Hippocampal formation (tissue), 2 donors: ENCODE measurements at regions not wholly inside any gene's neighbourhood (a gene's known extent, or its start where the extent isn't known, plus 50 kb on each side); places are given as distances from the start of the nearest gene placed in this dataset.
A peak's percentile ranks its signal among the peaks of the same experiment; 100 is the strongest.
"Not testable (repeated sequence)": the region's sequence is repeated elsewhere in the genome, so short reads cannot be mapped to it uniquely, and the experiment has no call there.

Experiments
- DNase-seq, 2 donors: peaks; one replicate each; lab custom pipeline; 2025; lab: John Stamatoyannopoulos, UW

GRCh38 chr7:26955516-26955915, 91.1 kb upstream of the SKAP2 start:
- no peak for DNase-seq

- DNase-seq, result no peak
Measured at GRCh38 chr7:26954951-26955350, 90.6 kb upstream of the SKAP2 start.

- DNase-seq, result no peak
Measured at GRCh38 chr7:26951407-26951950, 87.1 kb upstream of the SKAP2 start.

GRCh38 chr7:26950889-26951288, 86.5 kb upstream of the SKAP2 start:
- no peak for DNase-seq

GRCh38 chr7:26949319-26949718, 84.9 kb upstream of the SKAP2 start:
- no peak for DNase-seq

- no peak for DNase-seq
Measured at GRCh38 chr7:26948617-26949118, 84.3 kb upstream of the SKAP2 start.

- no peak for DNase-seq
Measured at GRCh38 chr7:26944501-26945358, 80.3 kb upstream of the SKAP2 start.

GRCh38 chr7:26937939-26938623, 73.7 kb upstream of the SKAP2 start:
- no peak for DNase-seq

GRCh38 chr7:26937306-26937705, 72.9 kb upstream of the SKAP2 start:
- DNase-seq, result no peak

- DNase-seq, result not testable (repeated sequence)
Measured at GRCh38 chr7:26932616-26933015, 68.2 kb upstream of the SKAP2 start.

GRCh38 chr7:26930845-26931244, 66.5 kb upstream of the SKAP2 start:
- no peak for DNase-seq

GRCh38 chr7:26930201-26930600, 65.8 kb upstream of the SKAP2 start:
- DNase-seq, result peak in 1 of 2 donors; percentile 21

- no peak for DNase-seq
Measured at GRCh38 chr7:26928703-26929347, 64.4 kb upstream of the SKAP2 start.

GRCh38 chr7:26925768-26926167, 61.4 kb upstream of the SKAP2 start:
- DNase-seq, result no peak

GRCh38 chr7:26924149-26924767, 59.9 kb upstream of the SKAP2 start:
- no peak for DNase-seq

- no peak for DNase-seq
Measured at GRCh38 chr7:26919906-26920493, 55.6 kb upstream of the SKAP2 start.

GRCh38 chr7:26918241-26918640, 53.9 kb upstream of the SKAP2 start:
- no peak for DNase-seq

GRCh38 chr7:26916779-26917320, 52.5 kb upstream of the SKAP2 start:
- DNase-seq, result no peak

- no peak for DNase-seq
Measured at GRCh38 chr7:26916336-26916735, 51.9 kb upstream of the SKAP2 start.
